ENCODE measurements at regions not wholly inside any gene's neighbourhood (a gene's known extent, or its start where the extent isn't known, plus 50 kb on each side); places are given as distances from the start of the nearest gene placed in this dataset.

DNA sequence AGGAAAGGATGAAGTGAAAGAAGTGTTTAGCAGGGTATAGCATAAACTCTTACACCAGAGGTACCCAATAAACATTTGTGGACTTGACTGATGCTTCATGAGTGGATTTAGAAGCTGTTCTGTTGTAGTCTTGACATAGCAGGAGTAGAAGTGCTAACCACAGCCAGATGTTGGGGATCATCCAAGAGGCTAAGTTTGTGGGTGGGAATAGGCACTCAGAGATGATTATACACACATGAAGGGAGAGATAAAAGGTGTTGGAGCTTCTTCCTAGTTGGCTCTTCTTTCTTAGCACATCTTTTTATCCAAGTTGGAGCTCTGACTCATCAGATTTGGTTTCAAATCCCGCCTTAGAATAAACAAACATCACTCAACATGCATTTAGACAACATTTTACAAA, 166.7 kb upstream of the E2F7 start:
- TF ChIP-seq, protein P1, sequence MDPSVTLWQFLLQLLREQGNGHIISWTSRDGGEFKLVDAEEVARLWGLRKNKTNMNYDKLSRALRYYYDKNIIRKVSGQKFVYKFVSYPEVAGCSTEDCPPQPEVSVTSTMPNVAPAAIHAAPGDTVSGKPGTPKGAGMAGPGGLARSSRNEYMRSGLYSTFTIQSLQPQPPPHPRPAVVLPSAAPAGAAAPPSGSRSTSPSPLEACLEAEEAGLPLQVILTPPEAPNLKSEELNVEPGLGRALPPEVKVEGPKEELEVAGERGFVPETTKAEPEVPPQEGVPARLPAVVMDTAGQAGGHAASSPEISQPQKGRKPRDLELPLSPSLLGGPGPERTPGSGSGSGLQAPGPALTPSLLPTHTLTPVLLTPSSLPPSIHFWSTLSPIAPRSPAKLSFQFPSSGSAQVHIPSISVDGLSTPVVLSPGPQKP (IDR thresholded peaks at IDR 0.05; ENCODE audit: borderline replicate concordance, low read depth, low read length), result no peak
- TF ChIP-seq, protein P2, sequence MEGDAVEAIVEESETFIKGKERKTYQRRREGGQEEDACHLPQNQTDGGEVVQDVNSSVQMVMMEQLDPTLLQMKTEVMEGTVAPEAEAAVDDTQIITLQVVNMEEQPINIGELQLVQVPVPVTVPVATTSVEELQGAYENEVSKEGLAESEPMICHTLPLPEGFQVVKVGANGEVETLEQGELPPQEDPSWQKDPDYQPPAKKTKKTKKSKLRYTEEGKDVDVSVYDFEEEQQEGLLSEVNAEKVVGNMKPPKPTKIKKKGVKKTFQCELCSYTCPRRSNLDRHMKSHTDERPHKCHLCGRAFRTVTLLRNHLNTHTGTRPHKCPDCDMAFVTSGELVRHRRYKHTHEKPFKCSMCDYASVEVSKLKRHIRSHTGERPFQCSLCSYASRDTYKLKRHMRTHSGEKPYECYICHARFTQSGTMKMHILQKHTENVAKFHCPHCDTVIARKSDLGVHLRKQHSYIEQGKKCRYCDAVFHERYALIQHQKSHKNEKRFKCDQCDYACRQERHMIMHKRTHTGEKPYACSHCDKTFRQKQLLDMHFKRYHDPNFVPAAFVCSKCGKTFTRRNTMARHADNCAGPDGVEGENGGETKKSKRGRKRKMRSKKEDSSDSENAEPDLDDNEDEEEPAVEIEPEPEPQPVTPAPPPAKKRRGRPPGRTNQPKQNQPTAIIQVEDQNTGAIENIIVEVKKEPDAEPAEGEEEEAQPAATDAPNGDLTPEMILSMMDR (conservative IDR thresholded peaks at IDR 0.05; ENCODE audit: low read depth, low read length), result no peak
- TF ChIP-seq BHLHE40 (IDR thresholded peaks at IDR 0.05; ENCODE audit: low read depth, low read length) (no peak), FOS (IDR thresholded peaks at IDR 0.05; ENCODE audit: low read depth, low read length) (no peak), RCOR1 (IDR thresholded peaks at IDR 0.05; ENCODE audit: insufficient replicate concordance, low read length) (no peak), POLR2A (IDR thresholded peaks at IDR 0.05; ENCODE audit: low read depth, low read length) (no peak), MXI1 (IDR thresholded peaks at IDR 0.05; ENCODE audit: borderline replicate concordance, low read depth, low read length) (no peak), SMC3 (IDR thresholded peaks at IDR 0.05; ENCODE audit: low read depth, low read length) (no peak), CEBPB (IDR thresholded peaks at IDR 0.05; ENCODE audit: low read depth, low read length) (no peak), MAZ (IDR thresholded peaks at IDR 0.05; ENCODE audit: borderline replicate concordance, low read depth, low read length) (no peak), MAFK (IDR thresholded peaks at IDR 0.05; ENCODE audit: low read depth, low read length) (no peak), RAD21 (IDR thresholded peaks at IDR 0.05; ENCODE audit: low read length) (no peak), RFX5 (IDR thresholded peaks at IDR 0.05; ENCODE audit: low read depth, low read length) (no peak)

All from IMR-90 (cell line).